Upper lobe of left lung (tissue), 6 donors: ENCODE measurements at regions not wholly inside any gene's neighbourhood (a gene's known extent, or its start where the extent isn't known, plus 50 kb on each side); places are given as distances from the start of the nearest gene placed in this dataset.

Experiments
- ATAC-seq, 2 donors: fragments of 200-7000 bp; cut with Tn5 transposase; one replicate each; pipeline ENCODE4 v1.9.1; 2022; ENCODE audit warnings: mild to moderate bottlenecking in 2 of 2, moderate library complexity in 2 of 2; ENCODE audit not compliant: low FRiP score in 2 of 2
- DNase-seq, 2 donors: peaks; one replicate each; pipeline ENCODE4 v3.0.0-alpha.2; 2019 to 2020
- H3K27ac ChIP-seq, 4 donors: fragments of 200-600 bp; sonication (generic); one replicate each; pipeline ENCODE4 v1.5.1; 2016 to 2019
- H3K27me3 ChIP-seq, 4 donors: fragments of 200-600 bp; sonication (generic); one replicate each; pipeline ENCODE4 v1.5.1; 2017 to 2019
- H3K36me3 ChIP-seq, 4 donors: fragments of 200-600 bp; sonication (generic); one replicate each; pipeline ENCODE4 v1.5.1; 2016 to 2019
- H3K4me1 ChIP-seq, 4 donors: fragments of 200-600 bp; sonication (generic); one replicate each; pipeline ENCODE4 v1.5.1; 2018 to 2019
- H3K4me3 ChIP-seq, 4 donors: fragments of 200-600 bp; sonication (generic); one replicate each; pipeline ENCODE4 v1.5.1; 2017 to 2019; ENCODE audit warnings: mild to moderate bottlenecking in 2 of 4, moderate library complexity in 1 of 4
- H3K9me3 ChIP-seq, 4 donors: fragments of 200-600 bp; sonication (generic); one replicate each; pipeline ENCODE4 v1.5.1; 2018 to 2019
- EP300 ChIP-seq, 4 donors: sonication (generic); formaldehyde crosslinking; IDR thresholded peaks; one replicate each; pipeline ENCODE4 v1.5.1; 2017; ENCODE audit warnings: antibody characterized with exemption in 4 of 4, control low read depth in 2 of 4
- POLR2A ChIP-seq, 4 donors: fragments of 450-650 bp; IDR thresholded peaks; one replicate each; pipeline ENCODE4 v1.5.1; 2016 to 2017; ENCODE audit warnings: antibody characterized with exemption in 4 of 4, mild to moderate bottlenecking in 2 of 4
- POLR2AphosphoS5 ChIP-seq, 2 donors: sonication (generic); formaldehyde crosslinking; IDR thresholded peaks; one replicate each; pipeline ENCODE4 v1.5.1; 2017; ENCODE audit warnings: antibody characterized with exemption in 2 of 2
- whole genome bisulfite sequencing, 2 donors: methylation state at CpG; one replicate each; pipeline ENCODE4 v1.1.5; 2017 to 2018; 5-methylcytosine and 5-hydroxymethylcytosine counted together
- TF ChIP-seq, protein P1 (sequence below), 6 experiments: fragments of 450-650 bp in 4 of 6; fragments of 200-600 bp in 2 of 6; sonication (generic) in 2 of 6; IDR thresholded peaks; one replicate each; pipeline ENCODE4 v1.5.1; 2016 to 2019; ENCODE audit warnings: antibody characterized with exemption in 6 of 6
- donor health status: DM: no; HTN: no; CAD: no; lungs with moderate emphysema.
- donor health status: DM: no; HTN: yes; CAD: no; lungs with severe emphysema.

DNA sequence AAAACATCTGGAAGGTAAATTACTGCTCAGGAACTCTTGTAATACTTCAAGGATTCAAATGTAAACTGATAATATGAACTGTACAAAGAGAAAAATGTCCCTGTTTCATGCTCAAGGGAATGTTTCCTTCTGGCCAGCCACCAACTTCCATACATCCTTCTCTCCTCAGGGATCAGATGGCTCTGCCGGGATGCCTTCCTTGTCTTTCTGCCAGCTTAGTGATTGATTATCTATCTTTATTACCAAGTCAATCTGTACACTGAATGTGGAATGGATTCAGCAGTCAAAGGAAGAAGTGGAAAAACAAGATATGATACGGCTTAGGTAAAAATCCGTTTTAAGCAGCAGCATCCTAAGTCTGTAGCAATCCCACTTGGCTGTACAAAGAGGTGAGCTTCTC, 178.3 kb downstream of the PTN start:
- WGBS, 2 donors = 62 to 67% methylated on average over 3 of the region's 3 CpGs
- DNase-seq = no peak

DNA sequence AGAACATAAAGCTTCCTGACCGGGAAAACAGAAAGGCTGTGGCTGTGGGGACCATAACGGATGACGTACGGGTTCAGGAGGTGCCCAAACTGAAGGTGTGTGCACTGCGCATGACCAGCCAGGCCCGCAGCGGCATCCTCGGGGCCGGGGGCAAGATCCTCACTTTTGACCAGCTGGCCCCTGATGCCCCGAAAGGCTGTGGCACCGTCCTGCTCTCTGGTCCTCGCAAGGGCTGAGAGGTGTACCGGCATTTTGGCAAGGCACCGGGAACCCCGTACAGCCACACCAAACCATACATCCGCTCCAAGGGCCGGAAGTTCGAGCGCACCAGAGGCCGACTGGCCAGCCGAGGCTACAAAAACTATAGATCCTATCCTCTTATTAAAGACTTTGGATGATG, 179.3 kb downstream of the PTN start:
- no peak overlapping the region for H3K27ac ChIP-seq
- H3K27me3 ChIP-seq = no peaks in the 10 kb centered on the region
- no peak overlapping the region for H3K4me3 ChIP-seq
- no peaks in the 10 kb centered on the region for H3K9me3 ChIP-seq
- 96 to 97% methylated on average over 15 of the region's 21 CpGs for WGBS, 2 donors
- H3K36me3 ChIP-seq = no peaks in the 10 kb centered on the region
- H3K4me1 ChIP-seq = no peaks in the 10 kb centered on the region
- ATAC-seq (no peak), DNase-seq (peak in 1 of 2 donors; percentile 67)
- no peak for TF ChIP-seq EP300 (IDR thresholded peaks at IDR 0.05)
- no peak for TF ChIP-seq POLR2A (IDR thresholded peaks at IDR 0.05)
- TF ChIP-seq, protein P1, sequence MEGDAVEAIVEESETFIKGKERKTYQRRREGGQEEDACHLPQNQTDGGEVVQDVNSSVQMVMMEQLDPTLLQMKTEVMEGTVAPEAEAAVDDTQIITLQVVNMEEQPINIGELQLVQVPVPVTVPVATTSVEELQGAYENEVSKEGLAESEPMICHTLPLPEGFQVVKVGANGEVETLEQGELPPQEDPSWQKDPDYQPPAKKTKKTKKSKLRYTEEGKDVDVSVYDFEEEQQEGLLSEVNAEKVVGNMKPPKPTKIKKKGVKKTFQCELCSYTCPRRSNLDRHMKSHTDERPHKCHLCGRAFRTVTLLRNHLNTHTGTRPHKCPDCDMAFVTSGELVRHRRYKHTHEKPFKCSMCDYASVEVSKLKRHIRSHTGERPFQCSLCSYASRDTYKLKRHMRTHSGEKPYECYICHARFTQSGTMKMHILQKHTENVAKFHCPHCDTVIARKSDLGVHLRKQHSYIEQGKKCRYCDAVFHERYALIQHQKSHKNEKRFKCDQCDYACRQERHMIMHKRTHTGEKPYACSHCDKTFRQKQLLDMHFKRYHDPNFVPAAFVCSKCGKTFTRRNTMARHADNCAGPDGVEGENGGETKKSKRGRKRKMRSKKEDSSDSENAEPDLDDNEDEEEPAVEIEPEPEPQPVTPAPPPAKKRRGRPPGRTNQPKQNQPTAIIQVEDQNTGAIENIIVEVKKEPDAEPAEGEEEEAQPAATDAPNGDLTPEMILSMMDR (IDR thresholded peaks at IDR 0.05) = no peak
- no peak for TF ChIP-seq POLR2AphosphoS5 (IDR thresholded peaks at IDR 0.05)

More for the DNA sequence above, 178.3 kb downstream of the PTN start:
- Histone ChIP-seq H3K9me3 (no peaks in the 10 kb centered on the region), H3K27ac (no peak overlapping the region), H3K4me3 (no peak overlapping the region), H3K27me3 (no peaks in the 10 kb centered on the region), H3K4me1 (no peaks in the 10 kb centered on the region), H3K36me3 (no peaks in the 10 kb centered on the region)
- TF ChIP-seq, protein P1 (IDR thresholded peaks at IDR 0.05) = no peak
- TF ChIP-seq POLR2AphosphoS5 (IDR thresholded peaks at IDR 0.05) = no peak
- no peak for TF ChIP-seq EP300 (IDR thresholded peaks at IDR 0.05)
- no peak for TF ChIP-seq POLR2A (IDR thresholded peaks at IDR 0.05)
- ATAC-seq = no peak

DNA sequence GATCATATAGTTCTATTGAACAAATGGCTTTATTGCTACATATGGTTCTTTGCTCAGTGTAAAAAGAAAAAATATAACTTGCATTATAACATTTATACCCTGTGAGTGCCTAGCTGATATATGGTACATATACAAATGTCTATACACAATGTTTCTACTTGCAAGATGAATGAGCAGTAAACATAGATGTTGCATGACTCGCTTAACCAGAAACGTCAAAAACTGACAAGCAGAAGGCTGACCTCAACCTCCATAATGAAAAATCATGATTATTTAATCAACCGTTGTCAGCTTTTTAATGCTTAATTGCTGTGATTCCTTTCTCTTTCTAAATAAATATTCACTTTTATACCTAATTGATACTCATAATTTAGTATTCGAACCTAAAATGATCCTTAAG, 183.3 kb downstream of the PTN start:
- H3K36me3 ChIP-seq = no peaks in the 10 kb centered on the region
- 82 to 83% methylated on average over 4 of the region's 4 CpGs for WGBS, 2 donors
- no peaks in the 10 kb centered on the region for H3K4me1 ChIP-seq
- no peaks in the 10 kb centered on the region for H3K27me3 ChIP-seq
- no peaks in the 10 kb centered on the region for H3K9me3 ChIP-seq
- TF ChIP-seq EP300 (IDR thresholded peaks at IDR 0.05) = no peak
- no peak for TF ChIP-seq POLR2A (IDR thresholded peaks at IDR 0.05)
- no peak for TF ChIP-seq POLR2AphosphoS5 (IDR thresholded peaks at IDR 0.05)
- ATAC-seq (no peak), DNase-seq (no peak)
- no peak overlapping the region for H3K4me3 ChIP-seq
- H3K27ac ChIP-seq = no peak overlapping the region

DNA sequence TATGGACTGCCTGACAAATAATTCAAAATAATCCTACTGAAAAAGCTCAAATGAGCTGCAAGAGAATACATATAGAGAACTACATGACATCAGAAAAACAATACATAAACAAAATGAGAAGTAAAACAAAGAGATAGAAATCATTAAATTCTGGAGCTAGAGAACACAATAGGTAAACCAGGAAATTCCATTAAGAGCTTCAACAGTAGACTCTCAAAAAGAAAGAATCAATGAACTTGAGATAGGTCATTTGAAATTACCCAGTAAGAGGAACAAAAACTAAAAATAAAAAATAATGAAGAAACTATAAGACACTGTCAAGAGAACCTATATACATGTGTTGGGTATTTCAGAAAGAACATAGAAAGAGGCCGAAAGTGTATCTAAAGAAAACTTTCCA, 186.3 kb downstream of the PTN start:
- no peaks in the 10 kb centered on the region for H3K36me3 ChIP-seq
- no peaks in the 10 kb centered on the region for H3K9me3 ChIP-seq
- no peaks in the 10 kb centered on the region for H3K4me1 ChIP-seq
- H3K4me3 ChIP-seq = no peak overlapping the region
- TF ChIP-seq EP300 (IDR thresholded peaks at IDR 0.05) (no peak), POLR2A (IDR thresholded peaks at IDR 0.05) (no peak), POLR2AphosphoS5 (IDR thresholded peaks at IDR 0.05) (no peak)
- TF ChIP-seq, protein P1 (IDR thresholded peaks at IDR 0.05) = no peak
- no peaks in the 10 kb centered on the region for H3K27me3 ChIP-seq
- ATAC-seq (no peak), DNase-seq (no peak)
- no peak overlapping the region for H3K27ac ChIP-seq
- 85 to 95% methylated on average over 1 of the region's 1 CpG for WGBS, 2 donors

DNA sequence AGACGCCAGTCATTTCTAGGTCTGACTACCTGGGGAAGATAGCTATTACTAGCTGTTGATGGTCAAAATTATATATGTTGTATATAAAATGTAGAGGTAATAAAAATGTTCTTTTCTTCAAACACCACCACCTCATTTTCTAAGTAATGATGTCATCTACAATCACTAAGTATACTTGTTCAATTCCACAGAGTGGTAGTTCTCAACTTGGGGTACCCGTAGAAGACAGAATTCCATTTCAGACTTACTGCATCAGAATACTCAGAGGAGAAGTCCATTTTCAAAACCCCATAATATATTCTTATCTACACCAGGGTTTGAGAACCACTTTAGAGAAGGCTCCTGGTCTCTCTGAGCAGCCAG, 191.9 kb downstream of the PTN start:
- WGBS, 2 donors = 93 to 94% methylated on average over 2 of the region's 2 CpGs
- H3K27me3 ChIP-seq = no peaks in the 10 kb centered on the region
- no peaks in the 10 kb centered on the region for H3K4me1 ChIP-seq
- DNase-seq = no peak
- no peaks in the 10 kb centered on the region for H3K36me3 ChIP-seq
- no peaks in the 10 kb centered on the region for H3K9me3 ChIP-seq
- ATAC-seq = no peak
- no peak overlapping the region for H3K4me3 ChIP-seq
- H3K27ac ChIP-seq = no peak overlapping the region
- TF ChIP-seq, protein P1 (IDR thresholded peaks at IDR 0.05) = no peak
- no peak for TF ChIP-seq EP300 (IDR thresholded peaks at IDR 0.05)
- no peak for TF ChIP-seq POLR2A (IDR thresholded peaks at IDR 0.05)
- no peak for TF ChIP-seq POLR2AphosphoS5 (IDR thresholded peaks at IDR 0.05)
